Fibroblast of skin of back (primary cell): ENCODE measurements at regions not wholly inside any gene's neighbourhood (a gene's known extent, or its start where the extent isn't known, plus 50 kb on each side); places are given as distances from the start of the nearest gene placed in this dataset.

Source experiments
- DNase-seq: peaks from one replicate; pipeline ENCODE4 v3.0.0-alpha.2; 2013

DNA sequence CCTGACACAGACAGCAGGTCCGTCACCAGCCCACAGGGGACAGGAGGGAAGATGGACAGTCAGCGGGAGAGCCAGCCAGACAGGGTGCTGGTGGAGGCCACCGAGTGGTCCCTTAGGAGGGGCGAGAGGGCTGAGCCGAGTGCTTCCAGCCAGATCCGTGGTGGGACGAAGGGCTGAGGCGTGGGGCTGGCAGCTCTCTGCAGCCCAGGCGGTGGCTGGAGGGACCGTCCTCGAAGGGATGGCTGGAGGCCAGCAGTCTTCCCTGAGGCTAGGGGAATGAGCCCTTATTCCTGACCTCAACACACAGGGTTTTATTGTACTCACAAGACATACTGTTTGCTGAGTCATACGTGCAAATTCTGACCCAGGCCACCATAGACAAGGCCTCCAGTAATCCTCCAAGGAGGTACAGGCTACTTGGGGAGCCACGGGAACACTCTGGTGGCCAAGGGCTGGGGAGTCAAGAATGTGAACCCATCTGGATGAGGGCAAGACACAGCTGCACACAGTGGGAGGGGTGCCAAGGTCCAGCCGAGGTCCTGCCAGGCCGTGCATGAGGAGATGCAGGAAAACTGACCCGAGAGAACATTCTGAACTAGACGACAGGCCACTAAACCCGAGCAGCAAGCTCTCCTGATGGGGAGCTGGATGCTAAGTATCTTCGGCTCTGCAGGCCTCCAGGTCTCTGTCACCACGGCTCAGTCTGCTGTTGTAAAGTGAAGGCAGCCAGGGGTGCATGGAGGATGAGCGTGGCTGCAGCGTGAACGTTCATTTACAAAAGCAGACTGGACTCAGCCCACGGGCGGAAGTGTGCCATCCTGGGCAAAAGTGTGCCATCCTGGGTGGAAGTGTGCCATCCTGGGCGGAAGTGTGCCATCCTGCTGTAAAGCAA is 242.5 kb downstream of the TTLL2 start:
- no peak for DNase-seq

DNA sequence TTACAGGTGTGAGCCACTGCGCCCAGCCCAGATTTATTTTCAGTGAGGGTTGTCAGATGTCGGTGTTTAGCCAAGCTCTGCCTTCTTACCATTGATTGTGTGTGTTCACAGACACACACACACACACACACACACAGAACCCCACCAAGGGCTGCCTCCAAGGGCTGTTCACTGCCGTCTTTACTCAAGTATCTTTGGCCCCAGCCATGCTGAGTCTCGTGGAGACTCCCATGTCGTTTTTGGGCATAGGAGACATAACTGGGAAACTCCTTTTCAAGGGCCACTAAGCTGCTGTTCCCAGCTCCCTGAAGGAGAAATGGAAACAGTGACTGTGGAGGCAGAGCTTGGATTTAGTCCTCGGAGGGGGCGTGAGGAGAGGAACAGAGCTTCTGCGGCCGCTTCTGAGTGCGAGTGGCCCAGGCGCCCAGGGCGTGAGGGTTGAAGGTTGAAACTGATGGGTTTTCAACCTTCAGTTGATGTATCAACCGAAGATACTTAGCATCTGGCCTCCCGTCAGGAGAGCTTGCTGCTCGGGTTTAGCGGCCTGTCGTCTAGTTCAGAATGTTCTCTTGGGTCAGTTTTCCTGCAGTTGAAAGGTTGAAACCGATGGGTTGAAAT is 243.6 kb downstream of the TTLL2 start:
- no peak for DNase-seq

DNA sequence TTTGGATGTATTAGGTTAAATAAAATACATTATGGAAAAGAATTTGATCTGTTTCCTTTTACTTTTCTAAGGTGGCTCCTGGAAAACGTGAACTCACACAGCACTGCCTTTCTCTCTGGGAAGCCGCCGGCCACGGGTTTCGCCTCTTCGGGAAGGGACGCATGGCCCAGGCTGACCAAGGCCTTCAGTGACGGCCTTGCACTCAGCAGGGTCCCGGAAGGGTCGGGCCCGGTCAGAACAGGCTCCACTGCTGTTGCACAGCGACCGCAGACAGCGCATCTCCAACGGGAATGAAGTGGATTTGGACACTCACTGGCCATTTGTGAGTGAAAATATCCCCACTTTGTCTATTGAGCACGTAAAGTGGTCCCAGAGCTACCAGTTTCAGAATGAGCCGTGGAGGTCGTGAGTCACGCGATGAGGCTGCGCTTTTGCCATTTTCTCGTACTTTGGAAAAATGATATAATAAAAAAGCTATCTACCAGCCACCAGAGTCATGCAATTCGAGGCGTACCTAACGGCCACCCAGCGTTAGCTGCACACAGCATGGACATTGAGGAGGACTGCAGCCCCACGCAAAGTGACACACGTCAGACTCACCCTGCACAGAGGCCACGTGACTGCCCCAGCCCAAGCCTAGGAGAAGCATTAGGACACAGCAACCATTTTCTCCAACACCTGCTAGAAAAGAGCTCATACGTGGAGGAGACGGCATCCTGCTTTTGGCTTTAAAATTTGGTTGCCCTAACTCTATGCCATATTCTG is 244.3 kb downstream of the TTLL2 start:
- no peak for DNase-seq

DNA sequence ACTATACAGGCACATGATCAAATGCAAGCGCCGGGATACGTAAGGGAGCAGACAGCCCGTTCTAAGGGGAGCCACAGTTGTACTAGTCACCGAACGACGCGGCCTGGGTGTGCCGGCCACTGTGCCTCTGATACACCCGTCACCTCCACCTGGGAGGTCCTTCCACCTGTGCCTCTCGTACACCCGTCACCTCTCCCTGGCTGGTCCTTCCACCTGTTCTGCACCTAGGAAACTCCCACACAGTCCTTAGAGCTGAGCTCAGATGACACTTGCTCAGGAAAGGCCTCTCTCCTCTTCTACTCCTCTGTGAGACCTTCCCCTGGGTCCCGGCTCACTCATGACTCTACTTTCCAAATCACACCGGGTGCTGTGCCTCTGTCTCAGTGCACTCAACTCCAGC is 245.0 kb downstream of the TTLL2 start:
- no peak for DNase-seq

DNA sequence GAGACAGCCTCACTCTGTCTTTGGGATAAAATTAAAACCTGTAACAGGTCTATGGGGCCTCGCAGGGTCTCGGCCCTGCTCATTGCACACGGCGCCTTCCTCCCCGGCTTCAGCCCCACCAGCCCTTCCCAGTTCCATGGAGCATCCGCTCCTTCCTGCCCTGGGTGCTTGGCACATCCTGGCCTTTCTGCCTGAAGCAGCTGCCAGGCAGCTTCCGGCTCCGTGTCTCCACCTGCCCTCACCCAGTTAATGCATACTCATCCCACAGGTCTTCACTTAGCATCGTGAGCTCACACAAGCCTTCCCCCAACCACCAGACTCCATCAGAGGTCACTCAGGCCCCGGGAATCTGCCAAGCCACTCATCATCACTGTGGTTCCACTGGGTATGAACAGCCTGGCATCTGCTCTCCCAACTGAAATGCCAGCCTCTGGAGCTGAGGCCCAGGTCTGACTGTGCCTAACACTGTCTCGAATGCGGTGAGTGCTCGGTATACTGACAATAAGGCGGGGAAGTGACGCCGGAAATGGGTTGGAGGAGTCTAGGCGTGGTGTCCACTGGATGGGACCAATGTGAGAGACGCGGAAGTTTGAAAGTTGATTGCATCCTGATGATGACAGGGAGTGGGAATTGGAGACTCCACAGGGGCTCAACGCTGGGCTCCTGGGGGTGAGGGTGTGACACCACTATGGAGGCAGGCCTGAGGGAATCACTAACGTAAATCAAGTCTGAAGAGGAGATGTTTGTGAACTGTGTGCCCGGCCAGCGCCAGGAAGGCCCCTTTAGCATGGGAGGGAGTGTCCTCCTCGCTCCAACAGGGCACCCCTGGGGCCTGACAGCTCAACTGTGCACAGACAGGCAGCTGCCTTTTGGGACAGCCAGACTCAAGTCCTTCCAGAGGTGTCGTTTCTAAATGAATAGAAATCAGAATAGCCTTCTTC is 245.8 kb downstream of the TTLL2 start:
- DNase-seq, result no peak

DNA sequence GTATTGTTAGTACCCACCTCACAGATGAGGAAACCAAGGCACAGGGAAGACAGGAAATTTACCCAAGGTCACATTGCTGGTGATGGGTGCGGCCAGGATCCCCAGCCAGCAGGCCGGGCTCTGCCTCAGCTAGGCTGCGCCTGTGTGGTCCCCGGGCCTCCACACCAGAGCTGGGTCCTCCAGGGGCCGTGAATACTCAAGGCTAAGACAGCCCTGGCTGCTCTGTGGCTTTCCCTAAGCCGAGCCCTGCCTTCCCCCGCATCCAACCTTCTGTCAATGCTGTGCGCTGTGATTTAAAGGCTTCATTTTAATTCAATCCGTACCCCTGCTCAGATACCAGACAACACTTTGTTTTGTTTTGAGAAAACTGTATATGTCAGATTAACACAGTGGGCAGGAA is 246.7 kb downstream of the TTLL2 start:
- DNase-seq, result no peak

DNA sequence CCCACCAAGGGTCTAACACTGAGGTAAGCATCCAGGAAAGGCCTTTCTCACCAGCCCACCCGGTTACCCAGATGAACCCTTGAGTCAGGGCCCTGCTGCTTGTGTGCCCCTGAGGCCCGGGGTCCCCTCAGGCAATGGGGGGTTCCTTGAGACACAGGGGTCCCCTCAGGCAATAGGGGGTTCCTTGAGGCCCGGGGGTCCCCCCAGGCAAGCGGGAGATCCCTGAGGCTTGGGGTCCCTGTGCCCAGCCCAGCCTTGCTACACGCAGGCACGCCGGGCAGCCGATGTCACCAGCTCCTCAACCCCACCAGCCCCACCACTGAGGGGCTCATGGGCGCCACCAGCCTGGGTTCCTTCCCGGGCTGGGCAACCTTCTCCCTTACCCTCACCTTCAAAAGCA is 247.2 kb downstream of the TTLL2 start:
- no peak for DNase-seq

DNA sequence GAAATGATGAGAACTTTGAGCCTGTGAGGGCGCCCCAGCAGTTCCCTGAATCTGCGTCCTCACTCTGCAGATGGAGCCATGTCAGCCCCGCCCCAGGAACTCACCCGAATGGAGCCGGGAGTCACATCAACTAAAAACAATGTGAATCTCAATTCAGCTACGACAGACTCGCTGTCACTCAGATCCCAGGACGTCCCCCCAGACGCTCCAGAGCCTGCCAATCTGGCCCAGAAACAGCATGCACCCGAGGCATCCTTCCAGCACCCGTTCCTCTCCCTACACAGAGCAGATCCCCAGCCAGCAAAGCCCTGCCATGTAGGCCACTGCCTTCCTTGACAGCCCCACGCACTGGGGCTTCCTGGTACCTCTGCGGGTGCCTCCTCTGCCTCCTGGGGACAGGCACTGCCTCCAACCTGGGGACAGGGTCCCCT is 248.0 kb downstream of the TTLL2 start:
- DNase-seq, result no peak

DNA sequence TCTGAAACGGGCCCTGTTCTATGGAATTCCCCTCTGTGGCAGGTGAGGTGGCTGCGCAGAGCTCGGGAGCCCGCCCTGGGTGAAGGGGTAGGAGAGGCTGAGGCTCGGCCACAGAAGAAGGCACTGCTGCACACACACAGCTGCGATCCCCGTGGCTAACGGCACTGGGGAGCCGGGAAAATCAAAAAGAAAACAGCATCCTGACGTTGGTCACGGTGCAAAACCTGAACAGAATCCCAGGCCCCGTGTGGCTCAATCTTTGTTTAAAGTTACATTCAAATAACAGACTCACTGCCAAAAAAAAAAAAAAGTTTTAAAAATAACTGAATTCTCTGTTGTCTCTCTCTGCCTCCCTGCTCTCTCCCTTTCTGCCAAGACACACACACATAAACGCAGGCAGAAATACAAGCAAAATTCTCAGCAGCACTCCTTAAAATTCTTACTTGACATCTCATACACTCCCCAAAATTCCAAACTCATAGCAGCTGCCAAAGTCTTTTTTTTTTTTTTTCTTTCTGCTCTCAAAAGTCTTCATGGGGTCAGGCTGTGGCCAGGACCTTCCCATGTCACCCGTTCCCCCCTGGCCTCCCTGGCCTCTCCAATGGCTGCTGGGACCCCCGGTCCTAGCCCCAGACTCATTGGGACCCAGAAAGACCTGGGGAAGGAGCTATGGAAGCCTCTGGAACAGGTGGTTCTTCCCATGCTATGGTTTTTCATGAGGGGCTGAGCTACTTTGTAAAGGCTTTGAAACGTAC is 248.8 kb downstream of the TTLL2 start:
- peak; percentile 52 for DNase-seq

DNA sequence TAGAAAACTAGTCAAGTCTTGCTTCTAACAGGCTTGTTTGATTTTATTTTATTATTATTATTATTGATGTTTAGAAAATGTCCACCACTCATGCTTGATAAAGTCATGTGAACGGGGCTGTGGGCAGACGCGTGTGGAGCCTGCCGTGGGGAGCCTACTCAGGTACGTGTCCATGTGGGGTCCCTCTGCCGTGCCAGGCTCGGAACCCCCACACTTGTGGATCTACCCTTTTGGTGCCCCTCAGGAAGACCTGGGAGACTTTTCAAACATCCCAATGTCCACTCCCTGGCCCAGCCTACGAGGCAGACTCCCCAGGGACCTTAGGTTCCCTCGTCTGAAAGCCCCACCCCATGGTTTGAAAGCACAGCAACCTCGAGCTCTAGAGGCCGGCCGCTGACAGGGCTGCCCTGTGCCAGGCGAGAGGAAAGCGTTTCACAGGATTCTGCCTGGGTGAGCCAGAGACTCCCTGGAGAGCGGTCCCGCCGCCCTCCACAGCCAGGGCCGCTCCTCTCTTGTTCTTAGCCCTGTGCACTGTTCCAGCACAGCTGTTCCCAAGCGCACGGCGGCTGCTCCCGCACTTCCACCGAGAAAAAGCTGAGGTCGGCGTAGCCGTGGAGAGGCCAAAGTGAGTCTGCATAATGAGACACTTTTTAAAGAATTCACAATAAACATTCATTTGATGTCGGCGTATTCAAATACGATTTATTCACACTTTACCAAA is 249.7 kb downstream of the TTLL2 start:
- DNase-seq, result peak; percentile 12

DNA sequence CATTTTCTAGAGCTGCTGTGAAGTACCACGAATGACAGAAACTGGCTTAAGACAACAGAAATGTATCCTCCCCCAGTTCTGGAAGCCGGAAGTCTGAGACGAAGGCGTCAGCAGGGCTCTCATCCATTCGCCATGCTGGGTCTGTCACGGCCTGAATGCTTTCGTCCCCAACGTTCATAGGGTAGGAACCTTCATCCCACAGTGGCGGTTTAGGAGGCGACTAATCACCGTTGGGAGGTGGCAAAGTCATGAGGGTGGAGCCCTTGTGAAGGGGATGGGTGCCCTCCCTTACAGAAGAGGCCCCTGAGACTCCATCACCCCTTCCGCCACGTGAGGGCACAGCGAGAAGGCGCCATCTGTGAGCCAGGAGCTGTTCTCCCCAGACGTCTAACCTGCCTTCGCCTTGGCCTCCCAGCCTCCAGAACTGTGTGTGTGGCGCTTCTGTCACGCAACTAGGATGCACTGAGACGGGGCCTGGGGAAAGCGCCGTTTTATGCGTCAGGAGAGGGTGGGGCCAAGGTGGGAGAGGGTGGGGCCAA is 250.3 kb downstream of the TTLL2 start:
- no peak for DNase-seq

DNA sequence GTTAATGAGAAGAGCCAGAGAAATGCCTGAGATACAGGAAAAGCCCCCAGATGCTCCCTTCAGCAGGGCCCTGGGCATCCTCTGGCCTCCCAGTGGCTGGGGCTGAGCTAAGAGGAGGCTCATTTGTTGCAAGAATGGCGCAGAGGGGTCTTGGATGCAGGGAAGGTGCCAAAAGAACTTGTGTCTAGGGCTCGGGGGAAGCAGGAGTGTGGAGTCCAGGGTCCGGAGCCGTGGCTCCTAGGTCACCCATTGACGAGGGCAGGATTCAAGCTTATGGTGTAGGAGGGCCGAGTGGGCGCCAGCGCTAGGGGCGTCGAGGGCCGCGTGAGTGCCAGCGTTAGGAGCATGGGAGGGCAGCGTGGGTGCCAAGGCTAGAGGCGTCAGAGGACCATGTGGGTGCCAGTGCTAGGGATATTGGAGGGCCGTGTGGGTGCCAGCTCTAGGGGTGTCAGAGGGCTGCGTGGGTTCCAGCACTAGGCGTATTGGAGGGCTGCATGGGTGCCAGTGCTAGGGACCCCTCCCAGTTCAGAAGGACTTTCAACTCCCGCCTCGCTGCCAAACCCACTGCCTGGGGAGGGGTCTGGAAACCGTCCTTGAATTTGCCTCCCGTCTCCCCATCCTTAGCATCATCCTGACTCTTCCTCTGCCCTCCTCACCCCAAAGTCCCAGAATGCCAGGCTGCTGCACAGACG is 250.5 kb upstream of the AFDN start:
- no peak for DNase-seq

DNA sequence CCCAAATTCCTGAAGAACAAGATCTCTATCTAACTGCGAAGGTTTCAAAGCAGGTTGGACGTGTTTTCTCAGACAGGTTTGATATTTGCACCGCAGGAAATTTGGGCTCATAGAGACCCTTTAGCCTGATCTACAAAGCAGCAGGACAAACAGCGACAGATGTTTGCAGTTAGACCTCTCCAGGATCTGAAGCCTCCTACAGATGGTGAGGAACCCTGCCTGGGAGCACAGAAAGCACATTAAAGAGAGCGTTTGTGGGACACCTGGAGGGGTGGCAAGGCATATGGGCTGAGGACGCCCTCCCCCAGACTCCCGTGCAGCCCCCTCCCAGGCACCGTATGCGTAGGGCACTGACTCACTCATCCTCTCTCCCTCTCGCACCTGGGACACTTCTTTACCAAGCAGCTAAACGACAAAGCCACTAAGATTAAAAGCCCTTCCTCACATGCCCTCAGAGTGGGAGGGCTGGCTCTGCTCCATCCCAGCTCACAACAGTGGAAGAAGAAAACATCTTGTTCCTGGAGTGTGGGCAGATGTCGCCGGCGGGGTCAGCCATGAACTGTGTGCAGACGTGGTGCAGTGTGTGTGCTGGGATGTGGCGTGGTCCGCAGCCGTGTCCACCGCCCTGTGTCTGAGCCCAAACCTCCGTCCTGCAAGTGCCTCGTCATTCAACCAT is 249.7 kb upstream of the AFDN start:
- DNase-seq, result no peak

DNA sequence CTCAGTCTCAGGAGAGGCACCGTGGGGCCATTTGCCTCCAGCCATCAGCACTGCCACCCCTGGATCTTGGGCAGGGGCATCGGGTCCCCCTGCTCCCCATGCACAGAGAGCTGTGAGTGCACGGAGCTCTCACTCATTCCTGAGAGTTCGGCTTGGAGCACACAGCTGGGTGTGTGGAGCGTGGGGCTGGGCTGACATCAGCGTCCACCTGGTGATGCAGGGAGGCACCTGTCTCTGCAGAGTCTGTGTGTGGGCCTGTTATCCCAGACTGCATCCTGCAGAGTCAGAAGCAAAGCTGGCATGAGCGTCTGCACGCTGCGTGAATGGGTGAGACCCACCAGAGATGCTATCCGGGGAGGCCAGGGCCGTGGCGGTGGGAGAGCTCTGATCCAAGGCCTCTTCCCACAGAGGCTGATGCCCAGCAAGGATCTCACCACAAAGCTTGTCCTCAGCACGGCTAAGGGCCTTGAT is 248.8 kb upstream of the AFDN start:
- no peak for DNase-seq

DNA sequence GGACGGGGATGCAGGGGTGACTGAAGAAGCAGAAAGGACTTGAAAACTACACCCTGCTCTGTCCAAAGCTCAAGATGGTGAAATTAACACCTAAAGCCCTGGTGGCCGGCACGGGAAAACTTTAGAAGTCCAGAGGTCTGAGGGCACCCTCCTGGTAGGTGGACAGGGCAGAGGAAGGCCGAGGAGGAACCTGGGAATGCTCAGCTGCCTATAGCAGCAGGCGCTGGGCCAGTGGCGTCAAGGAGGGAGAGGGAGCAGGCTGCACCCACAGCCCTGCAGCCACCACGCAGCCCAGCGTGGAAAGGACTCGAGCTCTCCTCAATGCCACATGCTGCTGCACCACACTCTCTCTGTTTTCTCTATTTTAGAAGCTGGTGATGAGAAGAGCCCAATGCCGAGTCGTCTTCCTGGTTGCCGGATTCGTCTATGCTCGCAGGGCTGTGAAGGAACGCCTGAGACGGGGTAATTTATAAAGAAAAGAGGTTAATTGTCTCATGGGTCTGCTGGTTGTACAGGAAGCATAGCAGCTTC is 248.3 kb upstream of the AFDN start:
- no peak for DNase-seq

DNA sequence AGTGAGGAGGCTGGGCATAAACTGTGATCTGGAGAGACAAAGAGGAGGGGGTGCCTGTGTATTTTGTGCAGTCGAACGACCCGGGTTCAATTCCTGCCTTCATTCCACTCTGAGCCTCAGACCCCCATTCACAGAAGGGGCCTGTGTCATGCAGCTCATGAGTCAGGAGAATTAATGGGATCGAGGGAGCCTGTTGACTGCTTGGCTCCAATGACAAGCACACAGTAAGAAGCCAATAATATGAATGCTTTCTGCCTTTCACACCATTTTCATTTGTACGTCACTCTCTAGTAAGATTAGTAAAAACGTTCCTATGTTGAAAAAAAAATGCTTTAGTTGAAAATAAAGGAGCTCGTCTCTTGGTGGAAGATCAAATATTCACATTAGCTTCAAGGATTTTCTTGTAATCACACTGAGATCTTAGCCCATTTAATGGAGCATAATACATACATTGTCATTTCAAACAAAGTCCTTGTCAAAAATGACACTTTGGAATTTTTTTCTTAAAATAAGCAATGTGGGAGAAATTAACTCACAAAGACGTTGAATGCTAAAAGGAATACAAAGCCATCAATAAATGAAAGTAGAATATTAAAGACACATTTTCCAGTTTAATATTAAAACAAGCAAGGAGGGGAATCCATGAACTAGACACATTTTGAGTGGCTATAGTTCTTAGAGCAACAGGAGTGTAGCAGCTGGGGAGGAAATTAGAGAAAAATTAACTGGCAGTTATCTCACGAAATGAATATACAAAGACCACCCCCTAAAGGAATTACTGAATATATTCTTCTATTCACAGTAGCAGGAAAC is 246.7 kb upstream of the AFDN start:
- no peak for DNase-seq

DNA sequence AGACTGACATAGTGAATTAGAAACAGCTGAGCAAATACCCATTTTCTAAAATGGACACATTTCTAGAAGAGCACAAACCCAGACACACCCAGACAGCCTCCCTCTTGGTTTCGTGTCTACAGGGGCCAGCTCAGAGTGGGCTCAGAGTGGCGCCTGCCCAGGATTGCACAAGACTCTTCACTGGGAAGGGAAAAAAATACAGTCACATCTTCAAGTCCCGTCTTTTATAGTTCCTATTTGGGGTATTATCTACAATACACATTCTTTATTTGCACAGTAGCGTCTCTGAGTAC is 246.1 kb upstream of the AFDN start:
- peak; percentile 18 for DNase-seq

DNA sequence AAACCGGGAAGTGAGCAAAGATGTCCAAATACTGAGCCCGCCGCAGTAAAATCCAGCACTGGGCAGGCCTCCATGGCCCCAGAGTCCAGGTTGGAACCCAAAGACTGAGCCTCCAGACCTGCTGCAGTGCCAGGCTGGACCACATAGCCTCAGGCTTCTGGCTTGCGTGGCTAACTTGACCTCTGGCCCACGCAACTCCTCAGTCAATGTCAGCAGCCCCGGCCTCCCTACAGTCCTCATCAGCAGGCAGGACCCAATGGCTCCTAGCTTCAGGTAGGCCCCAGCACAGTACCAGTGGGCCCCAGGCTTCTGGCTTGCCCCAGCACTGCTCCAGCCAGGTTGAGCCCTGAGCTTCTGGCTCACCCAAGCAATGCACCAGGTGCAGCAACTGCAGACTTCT is 245.1 kb upstream of the AFDN start:
- no peak for DNase-seq
